A549 (cell line): ENCODE measurements at regions not wholly inside any gene's neighbourhood (a gene's known extent, or its start where the extent isn't known, plus 50 kb on each side); places are given as distances from the start of the nearest gene placed in this dataset.

Experiments used
- ATAC-seq, 2 experiments: fragments of 200-7000 bp in 1 of 2; fragments of >200 bp in 1 of 2; cut with Nextera tagmentation in 1 of 2; cut with Tn5 transposase in 1 of 2; 3 replicates each; pipeline versions ENCODE4 v1.8.0 to v1.9.1; 2018 to 2020; ENCODE audit warnings: mild to moderate bottlenecking in 1 of 2, moderate library complexity in 1 of 2
- CTCF ChIA-PET: fragments of 300-600 bp; sonication (Branson Sonifier 250); formaldehyde crosslinking; extraction: SDS; loops from one replicate; lab custom pipeline; 2021; ENCODE audit warnings: antibody characterized with exemption, inconsistent platforms; lab: Yijun Ruan, JAX
- POLR2A ChIA-PET: fragments of 350-600 bp; formaldehyde crosslinking; extraction: SDS; loops from one replicate; lab custom pipeline; 2021; ENCODE audit warnings: antibody characterized with exemption, inconsistent platforms; lab: Yijun Ruan, JAX
- DNase-seq, 2 experiments: peaks; one replicate each; pipeline versions ENCODE4 v3.0.0 to v3.0.0-alpha.2; 2011 to 2016; ENCODE audit warnings: low read depth in 1 of 2, low spot score in 1 of 2
- FAIRE-seq: peaks from 2 replicates; lab custom pipeline; 2011; peaks lifted over from hg19 to GRCh38; lab: Jason Lieb, UNC
- H3K27ac ChIP-seq, 2 experiments: fragments of >200 bp; sonication (Bioruptor Twin); formaldehyde crosslinking; 3 replicates each; pipeline ENCODE4 v1.5.1; 2016 to 2017
- H3K4me1 ChIP-seq: fragments of >200 bp; sonication (Bioruptor Twin); formaldehyde crosslinking; 3 replicates; pipeline ENCODE4 v1.6.1; 2016
- H3K4me2 ChIP-seq: fragments of >200 bp; sonication (Bioruptor Twin); formaldehyde crosslinking; 3 replicates; pipeline ENCODE4 v1.6.1; 2016
- H3K4me3 ChIP-seq: fragments of >200 bp; sonication (Bioruptor Twin); formaldehyde crosslinking; 3 replicates; pipeline ENCODE4 v1.5.1; 2016
- H3K9me3 ChIP-seq: fragments of >200 bp; sonication (Bioruptor Twin); formaldehyde crosslinking; 3 replicates; pipeline ENCODE4 v1.6.1; 2016
- CBX2 ChIP-seq: fragments of 200-600 bp; sonication (generic); IDR thresholded peaks from 2 replicates; pipeline ENCODE4 v1.6.1; 2016; ENCODE audit warnings: low read depth, mild to moderate bottlenecking, borderline replicate concordance
- CHD4 ChIP-seq: fragments of 200-600 bp; sonication (generic); IDR thresholded peaks from 2 replicates; pipeline ENCODE4 v1.6.1; 2016; ENCODE audit warnings: antibody characterized with exemption, mild to moderate bottlenecking, borderline replicate concordance
- EHMT2 ChIP-seq: fragments of 200-600 bp; sonication (generic); IDR thresholded peaks from 2 replicates; pipeline ENCODE4 v1.6.1; 2016; ENCODE audit warnings: antibody characterized with exemption, low read depth, mild to moderate bottlenecking, moderate library complexity
- EP300 ChIP-seq, 2 experiments: fragments of >200 bp; sonication (Bioruptor Twin); formaldehyde crosslinking; IDR thresholded peaks; 2 replicates in 1 of 2; 3 replicates in 1 of 2; pipeline ENCODE4 v1.6.1; 2016 to 2017
- ESRRA ChIP-seq: fragments of 150-350 bp; IDR thresholded peaks from 2 replicates; pipeline ENCODE4 v1.6.1; 2014; ENCODE audit warnings: mild to moderate bottlenecking, low read length, borderline replicate concordance
- FOSB ChIP-seq: fragments of 250-450 bp; sonication (Bioruptor Pico); IDR thresholded peaks from 2 replicates; pipeline ENCODE4 v1.5.0; 2020; ENCODE audit warnings: mild to moderate bottlenecking, moderate library complexity
- FOXS1 ChIP-seq: fragments of 250-450 bp; sonication (Bioruptor Pico); IDR thresholded peaks from 2 replicates; pipeline ENCODE4 v1.5.0; 2020; ENCODE audit warnings: mild to moderate bottlenecking, moderate library complexity
- GATA3 ChIP-seq: IDR thresholded peaks from 2 replicates; pipeline ENCODE4 v1.6.1; 2012; ENCODE audit warnings: borderline replicate concordance
- HDAC2 ChIP-seq: fragments of 200-600 bp; sonication (generic); IDR thresholded peaks from 2 replicates; pipeline ENCODE4 v1.6.1; 2016
- JUNB ChIP-seq: fragments of >200 bp; sonication (Bioruptor Twin); formaldehyde crosslinking; IDR thresholded peaks from 2 replicates; pipeline ENCODE4 v1.6.1; 2016
- KDM1A ChIP-seq: fragments of 200-600 bp; sonication (generic); IDR thresholded peaks from 2 replicates; pipeline ENCODE4 v1.6.1; 2016; ENCODE audit warnings: low read depth, mild to moderate bottlenecking
- MAFK ChIP-seq: fragments of 450-650 bp; IDR thresholded peaks from 2 replicates; pipeline ENCODE4 v1.6.1; 2014; ENCODE audit not compliant: partially characterized antibody
- MAZ ChIP-seq: fragments of 150-350 bp; IDR thresholded peaks from 2 replicates; pipeline ENCODE4 v1.6.1; 2014; ENCODE audit warnings: antibody characterized with exemption, low read depth, low read length, borderline replicate concordance
- NFE2L2 ChIP-seq: fragments of 150-350 bp; conservative IDR thresholded peaks from 2 replicates; pipeline ENCODE4 v1.6.1; 2014; ENCODE audit warnings: low read length
- NPAS2 ChIP-seq: fragments of 250-450 bp; sonication (Bioruptor Pico); IDR thresholded peaks from 2 replicates; pipeline ENCODE4 v1.8.0; 2022; ENCODE audit warnings: mild to moderate bottlenecking, moderate library complexity, borderline replicate concordance
- NR3C1 ChIP-seq: fragments of >200 bp; sonication (Bioruptor Twin); formaldehyde crosslinking; IDR thresholded peaks from 3 replicates; pipeline ENCODE4 v1.6.1; 2017
- RAD21 ChIP-seq, 2 experiments: fragments of >200 bp in 1 of 2; sonication (Bioruptor Twin) in 1 of 2; formaldehyde crosslinking in 1 of 2; IDR thresholded peaks in 1 of 2; conservative IDR thresholded peaks in 1 of 2; 2 replicates in 1 of 2; 3 replicates in 1 of 2; pipeline ENCODE4 v1.6.1; 2012 to 2018; ENCODE audit warnings: inconsistent platforms in 1 of 2
- RARB ChIP-seq: fragments of 250-450 bp; sonication (Bioruptor Pico); IDR thresholded peaks from 2 replicates; pipeline ENCODE4 v1.8.0; 2021; ENCODE audit warnings: mild to moderate bottlenecking, moderate library complexity
- TFCP2L1 ChIP-seq: fragments of 250-450 bp; sonication (Bioruptor Pico); IDR thresholded peaks from 2 replicates; pipeline ENCODE4 v1.5.0; 2021; ENCODE audit warnings: mild to moderate bottlenecking
- TP53 ChIP-seq: fragments of 250-450 bp; sonication (Bioruptor Pico); IDR thresholded peaks from 2 replicates; pipeline ENCODE4 v1.5.0; 2021; ENCODE audit warnings: mild to moderate bottlenecking, moderate library complexity
- ZFP36 ChIP-seq: fragments of 450-650 bp; IDR thresholded peaks from 2 replicates; pipeline ENCODE4 v1.6.1; 2014; ENCODE audit warnings: borderline replicate concordance; ENCODE audit not compliant: partially characterized antibody
- ZNF302 ChIP-seq: fragments of 250-450 bp; sonication (Bioruptor Pico); IDR thresholded peaks from 2 replicates; pipeline ENCODE4 v1.9.0; 2021; ENCODE audit warnings: inconsistent platforms, mild to moderate bottlenecking, moderate library complexity
- ZSCAN20 ChIP-seq: fragments of 250-450 bp; sonication (Bioruptor Pico); IDR thresholded peaks from 2 replicates; pipeline ENCODE4 v1.8.0; 2022; ENCODE audit warnings: mild to moderate bottlenecking, moderate library complexity
- WGBS: methylation state at CpG from one replicate; pipeline ENCODE4 v1.1.6; 2017; ENCODE audit errors: missing lambda C conversion rate; 5-methylcytosine and 5-hydroxymethylcytosine counted together
- TF ChIP-seq, protein P1 (sequence below): IDR thresholded peaks from 2 replicates; pipeline ENCODE4 v1.6.1; 2012; ENCODE audit warnings: low read depth, borderline replicate concordance
- TF ChIP-seq, protein P2 (sequence below): fragments of 450-650 bp; IDR thresholded peaks from 2 replicates; pipeline ENCODE4 v1.6.1; 2014; ENCODE audit warnings: antibody characterized with exemption
- TF ChIP-seq, protein P3 (sequence below): fragments of 200-600 bp; sonication (generic); IDR thresholded peaks from 2 replicates; pipeline ENCODE4 v1.6.1; 2016; ENCODE audit warnings: antibody characterized with exemption, mild to moderate bottlenecking, moderate library complexity
- TF ChIP-seq, protein P4 (sequence below): IDR thresholded peaks from 2 replicates; pipeline ENCODE4 v1.6.1; 2012

DNA sequence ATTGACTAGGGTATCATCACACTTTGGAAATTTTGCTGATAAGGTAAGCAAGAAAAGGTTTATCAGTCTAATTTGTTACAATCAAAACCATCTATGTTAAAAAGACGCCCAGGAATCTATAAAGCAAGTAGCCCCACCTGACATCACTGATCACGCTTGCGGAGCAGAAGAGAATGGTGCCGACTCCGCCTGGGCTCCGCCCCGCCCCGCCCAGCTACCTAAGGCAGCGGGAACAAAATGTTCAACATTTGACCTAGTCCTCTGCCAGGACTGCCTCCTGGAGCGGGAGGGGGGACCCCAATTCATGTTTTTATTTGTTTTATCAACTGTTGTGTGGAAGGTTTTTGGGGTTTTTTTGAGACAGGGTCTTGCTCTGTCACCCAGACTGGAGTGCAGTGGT is 520.5 kb downstream of the PREX1 start:
- no peaks in the 10 kb centered on the region for H3K9me3 ChIP-seq
- DNase-seq (no peak), ATAC-seq (no peak), FAIRE-seq (no peak)
- H3K4me3 ChIP-seq = no peak overlapping the region
- H3K4me2 ChIP-seq = no peak overlapping the region
- H3K4me1 ChIP-seq = no peaks in the 10 kb centered on the region
- ChIA-PET POLR2A (interaction anchor here (0.6 kb wide), 1 partner anchor 983 kb away, joined by 3 read pairs; no protein-coding TSS in a partner anchor), CTCF (interaction anchor here (0.7 kb wide), 1 partner anchor 1417 kb away, joined by 3 read pairs; no protein-coding TSS in a partner anchor)
- no peak overlapping the region for H3K27ac ChIP-seq
- TF ChIP-seq JUNB (no peak), FOSB (CRISPR knock-in tag) (no peak), KDM1A (no peak), ZSCAN20 (no peak), GATA3 (no peak), HDAC2 (no peak), FOXS1 (CRISPR knock-in tag) (no peak), RAD21 (conservative IDR thresholded peaks at IDR 0.05 in 1 of 2, IDR thresholded peaks at IDR 0.05 in 1 of 2) (no peak), ZFP36 (no peak), EP300 (IDR thresholded peaks at IDR 0.05) (no peak), NR3C1 (no peak)
- TF ChIP-seq, protein P1, sequence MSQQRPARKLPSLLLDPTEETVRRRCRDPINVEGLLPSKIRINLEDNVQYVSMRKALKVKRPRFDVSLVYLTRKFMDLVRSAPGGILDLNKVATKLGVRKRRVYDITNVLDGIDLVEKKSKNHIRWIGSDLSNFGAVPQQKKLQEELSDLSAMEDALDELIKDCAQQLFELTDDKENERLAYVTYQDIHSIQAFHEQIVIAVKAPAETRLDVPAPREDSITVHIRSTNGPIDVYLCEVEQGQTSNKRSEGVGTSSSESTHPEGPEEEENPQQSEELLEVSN = no peak
- TF ChIP-seq, all 56 proteins: peak for 0
- 41% methylated on average over 10 of the region's 10 CpGs for WGBS

DNA sequence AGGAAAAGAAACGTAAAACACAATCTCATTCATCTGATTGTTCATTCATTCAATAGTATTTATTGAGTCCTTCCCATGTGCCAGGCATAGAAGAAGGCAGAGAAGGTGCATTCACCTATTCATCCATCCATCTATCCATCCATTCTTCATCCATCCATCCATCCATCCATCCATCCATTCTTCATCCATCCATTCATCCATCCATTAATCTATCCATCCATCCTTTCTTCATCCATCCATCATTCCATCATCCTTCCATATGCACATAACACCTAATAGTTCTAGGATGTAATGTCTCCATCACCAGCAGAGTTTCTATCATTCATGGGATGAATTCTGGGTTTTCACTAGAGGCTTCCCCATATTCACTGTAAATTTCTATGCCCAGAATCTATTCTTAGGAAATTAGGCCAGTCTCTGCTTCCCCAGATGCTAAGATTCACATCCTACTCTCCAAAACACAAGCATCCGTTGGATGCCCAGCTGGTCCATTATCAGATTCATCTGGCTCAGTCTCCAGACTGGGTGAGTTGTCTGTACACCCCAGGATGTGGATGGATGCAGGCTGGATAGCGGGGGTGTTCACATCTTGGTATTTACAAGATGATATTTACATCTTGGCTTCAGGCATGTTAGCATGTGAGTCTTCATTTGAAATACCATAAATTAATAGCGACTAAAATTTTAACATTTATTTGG is 517.7 kb upstream of the SULF2 start:
- FAIRE-seq = no peak
- ATAC-seq = no peak
- DNase-seq = no peak
- Histone ChIP-seq H3K27ac (no peak overlapping the region), H3K4me1 (peaks cover 26% of the 10 kb centered on the region), H3K4me3 (no peak overlapping the region), H3K4me2 (no peak overlapping the region), H3K9me3 (peaks cover 1% of the 10 kb centered on the region; the same call in 1 of the 3 replicates)
- POLR2A ChIA-PET = no interaction called here
- TF ChIP-seq KDM1A = no peak
- TF ChIP-seq, protein P2, sequence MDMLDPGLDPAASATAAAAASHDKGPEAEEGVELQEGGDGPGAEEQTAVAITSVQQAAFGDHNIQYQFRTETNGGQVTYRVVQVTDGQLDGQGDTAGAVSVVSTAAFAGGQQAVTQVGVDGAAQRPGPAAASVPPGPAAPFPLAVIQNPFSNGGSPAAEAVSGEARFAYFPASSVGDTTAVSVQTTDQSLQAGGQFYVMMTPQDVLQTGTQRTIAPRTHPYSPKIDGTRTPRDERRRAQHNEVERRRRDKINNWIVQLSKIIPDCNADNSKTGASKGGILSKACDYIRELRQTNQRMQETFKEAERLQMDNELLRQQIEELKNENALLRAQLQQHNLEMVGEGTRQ = no peak
- TF ChIP-seq EHMT2 = no peak
- no peak for TF ChIP-seq TP53 (CRISPR knock-in tag)
- no peak for TF ChIP-seq ZNF302
- TF ChIP-seq CHD4 = no peak
- TF ChIP-seq CBX2 = no peak
- no peak for TF ChIP-seq NFE2L2
- no peak for TF ChIP-seq NPAS2
- TF ChIP-seq, protein P3, sequence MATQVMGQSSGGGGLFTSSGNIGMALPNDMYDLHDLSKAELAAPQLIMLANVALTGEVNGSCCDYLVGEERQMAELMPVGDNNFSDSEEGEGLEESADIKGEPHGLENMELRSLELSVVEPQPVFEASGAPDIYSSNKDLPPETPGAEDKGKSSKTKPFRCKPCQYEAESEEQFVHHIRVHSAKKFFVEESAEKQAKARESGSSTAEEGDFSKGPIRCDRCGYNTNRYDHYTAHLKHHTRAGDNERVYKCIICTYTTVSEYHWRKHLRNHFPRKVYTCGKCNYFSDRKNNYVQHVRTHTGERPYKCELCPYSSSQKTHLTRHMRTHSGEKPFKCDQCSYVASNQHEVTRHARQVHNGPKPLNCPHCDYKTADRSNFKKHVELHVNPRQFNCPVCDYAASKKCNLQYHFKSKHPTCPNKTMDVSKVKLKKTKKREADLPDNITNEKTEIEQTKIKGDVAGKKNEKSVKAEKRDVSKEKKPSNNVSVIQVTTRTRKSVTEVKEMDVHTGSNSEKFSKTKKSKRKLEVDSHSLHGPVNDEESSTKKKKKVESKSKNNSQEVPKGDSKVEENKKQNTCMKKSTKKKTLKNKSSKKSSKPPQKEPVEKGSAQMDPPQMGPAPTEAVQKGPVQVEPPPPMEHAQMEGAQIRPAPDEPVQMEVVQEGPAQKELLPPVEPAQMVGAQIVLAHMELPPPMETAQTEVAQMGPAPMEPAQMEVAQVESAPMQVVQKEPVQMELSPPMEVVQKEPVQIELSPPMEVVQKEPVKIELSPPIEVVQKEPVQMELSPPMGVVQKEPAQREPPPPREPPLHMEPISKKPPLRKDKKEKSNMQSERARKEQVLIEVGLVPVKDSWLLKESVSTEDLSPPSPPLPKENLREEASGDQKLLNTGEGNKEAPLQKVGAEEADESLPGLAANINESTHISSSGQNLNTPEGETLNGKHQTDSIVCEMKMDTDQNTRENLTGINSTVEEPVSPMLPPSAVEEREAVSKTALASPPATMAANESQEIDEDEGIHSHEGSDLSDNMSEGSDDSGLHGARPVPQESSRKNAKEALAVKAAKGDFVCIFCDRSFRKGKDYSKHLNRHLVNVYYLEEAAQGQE = no peak
- TF ChIP-seq ESRRA = no peak
- no peak for TF ChIP-seq TFCP2L1 (CRISPR knock-in tag)
- no peak for TF ChIP-seq HDAC2
- TF ChIP-seq ZFP36 = no peak
- TF ChIP-seq RARB (CRISPR knock-in tag) = no peak
- TF ChIP-seq, protein P4, sequence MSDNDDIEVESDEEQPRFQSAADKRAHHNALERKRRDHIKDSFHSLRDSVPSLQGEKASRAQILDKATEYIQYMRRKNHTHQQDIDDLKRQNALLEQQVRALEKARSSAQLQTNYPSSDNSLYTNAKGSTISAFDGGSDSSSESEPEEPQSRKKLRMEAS = no peak
- no peak for TF ChIP-seq NR3C1
- no peak for TF ChIP-seq MAFK
- no peak for TF ChIP-seq MAZ
- TF ChIP-seq FOXS1 (CRISPR knock-in tag) = no peak
- CTCF ChIA-PET = interaction anchor here (1.5 to 1.7 kb wide), 2 partner anchors 11 to 517 kb away, joined by 4 to 7 read pairs; partner anchors contain the start of gene SULF2
- WGBS = 33% methylated on average over 4 of the region's 4 CpGs
